Renal pelvis (tissue), 1 donor: ENCODE measurements at regions not wholly inside any gene's neighbourhood (a gene's known extent, or its start where the extent isn't known, plus 50 kb on each side); places are given as distances from the start of the nearest gene placed in this dataset.

ENCODE experiments used
- DNase-seq: peaks from one replicate; pipeline ENCODE4 v3.0.0-alpha.2; 2013

DNA sequence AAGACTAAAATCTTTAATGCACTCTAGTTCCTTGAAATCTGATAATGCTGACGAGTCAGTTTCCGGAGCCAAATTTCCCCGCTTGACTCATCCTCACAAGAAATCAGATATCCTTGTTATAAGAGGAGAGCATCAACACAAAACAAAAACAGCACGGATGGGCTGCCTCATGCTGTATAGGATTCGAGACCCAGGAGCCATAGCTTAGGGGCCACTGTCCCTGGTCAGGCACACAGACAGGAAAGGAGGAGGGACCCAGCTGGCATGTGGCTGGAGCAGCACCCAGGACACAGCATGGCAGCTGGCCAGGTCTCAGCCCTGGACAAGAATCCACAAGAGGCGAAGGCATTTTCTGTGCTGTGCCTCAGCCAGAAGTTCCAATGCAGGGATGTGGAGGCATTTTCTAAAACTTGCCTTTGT is 110.2 kb upstream of the SPATA13 start:
- DNase-seq, result no peak

- DNase-seq, result no peak
These were observed 109.5 kb upstream of the SPATA13 start for GRCh38 chr13:24050796-24051715.

- no peak for DNase-seq
These were observed 107.7 kb upstream of the SPATA13 start for GRCh38 chr13:24052547-24053518.

- DNase-seq, result peak; percentile 76
These were observed 106.8 kb upstream of the SPATA13 start for GRCh38 chr13:24053519-24054251.

GRCh38 chr13:24056616-24057137 is 103.8 kb upstream of the SPATA13 start:
- no peak for DNase-seq

DNA sequence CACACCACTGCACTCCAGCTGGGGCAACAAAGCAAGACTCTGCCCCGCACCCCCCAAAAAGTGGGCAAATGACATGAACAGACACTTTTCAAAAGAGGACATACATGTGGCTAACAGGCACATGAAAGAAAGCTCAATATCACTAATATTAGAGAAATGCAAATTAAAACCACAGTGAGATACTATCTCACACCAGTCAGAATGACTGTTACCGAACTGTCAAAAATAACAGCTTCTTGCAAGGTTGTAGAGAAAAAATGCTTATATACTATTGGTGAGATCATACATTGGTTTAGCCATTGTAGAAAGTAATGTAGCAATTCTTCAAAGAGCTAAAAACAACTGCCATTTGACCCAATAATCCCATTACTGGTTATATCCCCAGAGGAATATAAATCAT is 99.5 kb upstream of the SPATA13 start:
- no peak for DNase-seq

GRCh38 chr13:24063281-24063877 is 97.1 kb upstream of the SPATA13 start:
- DNase-seq, result peak; percentile 70

GRCh38 chr13:24064371-24064770 is 96.1 kb upstream of the SPATA13 start:
- DNase-seq, result no peak

GRCh38 chr13:24065176-24065575 is 95.3 kb upstream of the SPATA13 start:
- no peak for DNase-seq

DNA sequence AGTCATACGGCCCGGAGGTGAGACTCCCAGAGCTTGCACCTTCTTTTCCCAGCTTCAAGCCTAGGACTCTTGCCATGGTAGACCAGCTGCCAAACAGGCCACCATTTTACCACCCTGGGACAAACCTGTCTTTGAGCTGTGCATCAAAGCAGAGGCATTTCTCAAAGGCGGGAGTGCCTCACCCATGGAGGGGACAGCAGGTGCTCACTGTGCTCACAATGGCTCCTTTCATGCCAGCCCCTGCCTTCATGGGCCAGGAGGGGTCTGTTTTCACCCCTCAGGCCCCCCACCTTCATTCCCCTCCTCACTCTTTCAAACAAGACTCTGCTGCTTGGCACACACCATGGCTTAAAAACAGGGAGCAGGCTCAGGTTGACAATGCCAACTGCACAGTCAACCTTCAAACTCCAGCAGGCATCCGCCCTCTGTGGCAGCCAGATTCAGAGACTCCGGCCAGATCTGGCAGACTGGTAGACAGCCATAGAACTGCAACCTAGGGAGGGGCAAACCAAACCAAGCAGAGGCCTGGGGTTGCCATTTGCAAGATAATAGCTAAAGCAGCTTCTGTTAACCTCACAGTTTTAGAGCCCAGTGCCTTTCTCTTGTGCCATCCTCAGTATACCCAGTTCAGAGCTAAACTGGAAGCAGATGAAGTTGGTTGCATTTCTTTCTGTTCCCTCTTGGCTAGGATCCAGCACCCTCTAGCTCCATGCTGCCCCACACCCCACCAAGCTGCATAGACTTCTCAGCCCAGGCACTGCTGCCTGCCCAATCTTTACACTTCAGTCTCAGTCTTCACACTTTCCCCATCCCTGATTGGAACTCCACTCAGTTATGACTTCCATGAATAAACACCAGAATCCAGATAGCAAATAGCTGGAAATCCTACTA is 93.9 kb upstream of the SPATA13 start:
- DNase-seq, result no peak

GRCh38 chr13:24068472-24068871 is 92.0 kb upstream of the SPATA13 start:
- no peak for DNase-seq

- DNase-seq, result no peak
These were observed 89.5 kb upstream of the SPATA13 start for GRCh38 chr13:24071016-24071415.

- DNase-seq, result no peak
These were observed 89.0 kb upstream of the SPATA13 start for GRCh38 chr13:24071423-24072075.

GRCh38 chr13:24073657-24074056 is 86.9 kb upstream of the SPATA13 start:
- DNase-seq, result no peak

- no peak for DNase-seq
These were observed 85.8 kb upstream of the SPATA13 start for GRCh38 chr13:24074678-24075077.

DNA sequence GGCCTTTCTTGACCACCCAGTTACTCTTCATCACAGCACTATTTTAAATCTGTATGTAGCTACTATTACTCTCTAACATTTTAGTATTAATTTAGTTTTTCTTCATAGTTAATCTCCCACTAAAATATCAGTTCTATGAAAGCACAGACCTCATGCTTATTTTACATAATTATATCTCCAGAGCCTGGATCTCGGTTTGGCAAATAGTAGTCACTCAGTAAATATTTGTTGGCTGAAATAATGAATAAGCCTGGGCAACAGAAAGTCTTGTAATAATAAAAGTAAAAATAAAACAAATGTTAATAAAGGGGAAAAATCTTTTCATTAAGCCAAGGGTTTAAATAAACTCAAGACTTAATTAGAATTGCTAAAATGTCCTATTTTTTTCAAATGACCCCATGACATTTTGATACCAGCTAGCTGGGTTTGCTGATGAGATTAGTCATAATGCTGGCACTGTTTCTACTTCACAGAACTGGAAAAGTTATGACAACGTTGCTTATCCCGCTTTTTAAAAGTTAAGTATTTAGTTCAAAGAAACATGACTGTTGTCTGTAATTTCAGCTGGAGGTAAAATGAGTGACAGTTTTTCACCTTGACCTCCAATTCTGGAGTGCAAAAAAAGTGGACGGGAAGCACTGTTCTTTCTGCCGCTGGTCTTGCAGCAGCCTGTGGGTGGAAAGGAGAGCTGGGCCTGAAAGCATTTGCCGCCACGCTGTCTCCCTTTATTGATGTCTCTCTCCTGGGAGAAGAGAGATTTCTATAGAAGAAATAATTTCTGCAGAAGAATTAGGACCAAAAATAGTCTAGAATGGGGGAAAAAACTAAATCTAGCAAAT is 85.2 kb upstream of the SPATA13 start:
- DNase-seq, result no peak

DNA sequence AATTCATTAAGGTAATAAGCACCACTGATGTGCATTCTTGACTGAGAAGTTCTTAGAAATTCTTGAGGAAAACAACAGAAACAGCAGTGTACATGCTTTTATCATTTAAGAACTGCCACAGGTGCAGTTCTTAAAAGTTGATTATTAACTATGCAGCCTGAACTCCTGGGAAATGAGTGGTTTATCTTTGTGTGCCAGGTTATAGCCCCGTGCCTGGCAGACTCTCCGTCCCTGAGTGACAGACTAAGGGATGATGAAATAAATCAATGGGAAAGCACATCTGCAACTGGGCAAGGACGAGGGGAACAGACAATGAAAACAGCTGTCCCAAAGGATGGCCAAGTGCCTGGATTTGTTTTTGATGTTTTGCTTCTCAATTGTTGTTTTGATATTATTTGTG is 84.4 kb upstream of the SPATA13 start:
- no peak for DNase-seq

DNA sequence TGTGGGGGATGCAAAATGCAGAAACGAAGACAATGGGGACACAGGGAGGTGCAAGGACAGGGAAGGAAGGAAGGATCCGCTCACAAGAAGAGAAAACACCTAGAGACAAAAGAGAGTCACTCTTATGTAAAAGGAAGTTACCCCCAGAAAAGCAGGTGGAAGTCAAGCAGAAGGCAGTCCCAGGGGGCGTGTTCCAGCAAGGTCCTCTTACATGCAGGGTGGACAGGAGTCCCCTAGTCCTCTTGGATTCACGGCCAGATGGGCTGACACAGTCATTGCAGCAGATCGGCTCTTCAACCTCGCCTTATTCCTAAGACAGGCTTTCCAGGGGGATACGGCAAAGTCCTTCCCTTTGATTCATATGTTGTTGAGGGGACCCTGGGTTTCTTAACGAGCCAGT is 83.9 kb upstream of the SPATA13 start:
- no peak for DNase-seq

DNA sequence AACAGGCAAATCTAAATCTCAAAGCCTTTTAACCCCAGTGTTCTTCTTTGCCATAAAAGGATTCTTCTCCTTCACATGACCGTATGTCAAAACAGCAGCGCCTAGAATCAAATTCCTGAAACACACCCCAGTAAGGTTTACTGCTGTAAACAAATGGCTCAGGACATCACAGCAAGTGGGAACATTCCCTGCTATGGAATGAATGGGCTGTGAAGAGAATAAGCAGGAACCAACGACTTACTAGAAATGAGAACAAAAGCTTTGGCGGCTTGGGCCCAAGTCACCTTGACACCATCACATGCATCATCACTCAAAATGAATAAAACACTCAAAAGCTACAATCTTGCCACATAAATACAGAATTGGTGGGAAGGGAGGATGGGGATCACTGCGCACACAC is 80.4 kb upstream of the SPATA13 start:
- DNase-seq, result no peak
